RWPE2 (cell line): ENCODE measurements at regions not wholly inside any gene's neighbourhood (a gene's known extent, or its start where the extent isn't known, plus 50 kb on each side); places are given as distances from the start of the nearest gene placed in this dataset.

ENCODE experiments used
- ATAC-seq: fragments of 200-7000 bp; cut with Tn5 transposase; 3 replicates; pipeline ENCODE4 v1.9.1; 2021; ENCODE audit warnings: low read depth
- DNase-seq: peaks from one replicate; pipeline ENCODE4 v3.0.0-alpha.2; 2020; ENCODE audit warnings: low spot score
- H3K27ac ChIP-seq: fragments of 450-650 bp; 2 replicates; pipeline ENCODE4 v1.5.1; 2017; ENCODE audit warnings: mild to moderate bottlenecking; ENCODE audit not compliant: poor library complexity, severe bottlenecking
- H3K27me3 ChIP-seq: fragments of 250-450 bp; sonication (Bioruptor Pico); 2 replicates; pipeline ENCODE4 v1.5.1; 2021; ENCODE audit warnings: mild to moderate bottlenecking, moderate library complexity; ENCODE audit not compliant: insufficient read depth, poor library complexity, severe bottlenecking
- H3K36me3 ChIP-seq: fragments of 250-450 bp; sonication (Bioruptor Pico); 2 replicates; pipeline ENCODE4 v1.5.1; 2020; ENCODE audit warnings: low read depth, mild to moderate bottlenecking, moderate library complexity
- H3K4me1 ChIP-seq: fragments of 250-450 bp; sonication (Bioruptor Pico); 2 replicates; pipeline ENCODE4 v1.5.1; 2021; ENCODE audit warnings: mild to moderate bottlenecking, moderate library complexity; ENCODE audit not compliant: insufficient read depth, poor library complexity, severe bottlenecking
- H3K4me3 ChIP-seq: fragments of 250-450 bp; sonication (Bioruptor Pico); 2 replicates; pipeline ENCODE4 v1.5.1; 2021; ENCODE audit warnings: mild to moderate bottlenecking, moderate library complexity; ENCODE audit not compliant: severe bottlenecking
- H3K9me3 ChIP-seq: fragments of 250-450 bp; sonication (Bioruptor Pico); 2 replicates; pipeline ENCODE4 v1.5.1; 2021; ENCODE audit warnings: mild to moderate bottlenecking, moderate library complexity; ENCODE audit not compliant: severe bottlenecking
- TF ChIP-seq, protein P1 (sequence below): fragments of 450-650 bp; IDR thresholded peaks from one replicate; pipeline ENCODE4 v1.5.1; 2017; ENCODE audit warnings: mild to moderate bottlenecking, moderate library complexity; ENCODE audit not compliant: poor library complexity, severe bottlenecking

DNA sequence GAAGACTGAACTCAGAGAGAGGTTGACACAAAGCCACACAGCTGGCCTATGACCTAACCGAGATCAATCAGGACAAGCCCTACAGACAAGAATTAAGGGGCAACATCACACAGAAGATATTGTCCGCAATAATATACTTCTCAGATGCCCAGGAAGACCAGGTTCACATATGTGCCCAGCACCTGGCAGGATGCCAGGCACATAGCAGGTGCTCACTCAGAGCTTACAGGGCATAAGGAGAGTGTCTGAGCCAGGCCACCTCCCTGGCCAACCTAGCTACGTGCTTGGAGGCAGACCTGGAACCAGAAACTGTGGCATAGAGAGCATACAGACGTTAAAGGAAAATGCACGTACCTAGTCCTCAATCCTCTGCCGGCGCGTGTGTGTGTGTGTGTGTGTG lies 87.0 kb upstream of the LRFN2 start:
- Histone ChIP-seq H3K4me3 (no peak overlapping the region), H3K36me3 (no peaks in the 10 kb centered on the region), H3K4me1 (no peaks in the 10 kb centered on the region), H3K9me3 (no peaks in the 10 kb centered on the region), H3K27ac (no peak overlapping the region), H3K27me3 (no peaks in the 10 kb centered on the region)
- TF ChIP-seq, protein P1, sequence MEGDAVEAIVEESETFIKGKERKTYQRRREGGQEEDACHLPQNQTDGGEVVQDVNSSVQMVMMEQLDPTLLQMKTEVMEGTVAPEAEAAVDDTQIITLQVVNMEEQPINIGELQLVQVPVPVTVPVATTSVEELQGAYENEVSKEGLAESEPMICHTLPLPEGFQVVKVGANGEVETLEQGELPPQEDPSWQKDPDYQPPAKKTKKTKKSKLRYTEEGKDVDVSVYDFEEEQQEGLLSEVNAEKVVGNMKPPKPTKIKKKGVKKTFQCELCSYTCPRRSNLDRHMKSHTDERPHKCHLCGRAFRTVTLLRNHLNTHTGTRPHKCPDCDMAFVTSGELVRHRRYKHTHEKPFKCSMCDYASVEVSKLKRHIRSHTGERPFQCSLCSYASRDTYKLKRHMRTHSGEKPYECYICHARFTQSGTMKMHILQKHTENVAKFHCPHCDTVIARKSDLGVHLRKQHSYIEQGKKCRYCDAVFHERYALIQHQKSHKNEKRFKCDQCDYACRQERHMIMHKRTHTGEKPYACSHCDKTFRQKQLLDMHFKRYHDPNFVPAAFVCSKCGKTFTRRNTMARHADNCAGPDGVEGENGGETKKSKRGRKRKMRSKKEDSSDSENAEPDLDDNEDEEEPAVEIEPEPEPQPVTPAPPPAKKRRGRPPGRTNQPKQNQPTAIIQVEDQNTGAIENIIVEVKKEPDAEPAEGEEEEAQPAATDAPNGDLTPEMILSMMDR, result no peak
- no peak for DNase-seq
- ATAC-seq, result no peak

DNA sequence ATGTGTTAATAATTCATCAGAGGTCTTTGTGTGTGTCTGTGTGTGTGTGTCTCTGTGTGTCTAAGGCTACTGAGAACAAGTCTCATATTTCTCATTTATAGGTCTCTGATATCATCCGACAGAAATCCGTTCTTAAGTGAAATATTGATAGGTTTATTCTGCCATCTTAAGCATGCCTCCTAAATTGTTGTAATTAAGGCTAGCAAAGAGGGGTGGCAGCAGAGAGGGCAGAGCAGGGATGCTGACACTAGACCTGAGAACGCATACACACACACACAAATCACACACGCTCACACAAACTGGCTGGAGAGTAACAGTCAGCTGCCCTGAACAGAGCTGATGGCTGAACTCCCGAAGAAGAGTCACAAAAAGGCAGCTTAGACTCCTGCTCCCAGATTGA lies 84.9 kb upstream of the LRFN2 start:
- Histone ChIP-seq H3K27ac (no peak overlapping the region), H3K4me1 (no peaks in the 10 kb centered on the region), H3K4me3 (no peak overlapping the region), H3K9me3 (no peaks in the 10 kb centered on the region), H3K36me3 (no peaks in the 10 kb centered on the region), H3K27me3 (no peaks in the 10 kb centered on the region)
- TF ChIP-seq, protein P1, result no peak
- no peak for ATAC-seq
- DNase-seq, result no peak

- no peak overlapping the region for H3K27ac ChIP-seq
- ATAC-seq (no peak), DNase-seq (no peak)
- no peaks in the 10 kb centered on the region for H3K9me3 ChIP-seq
- no peaks in the 10 kb centered on the region for H3K27me3 ChIP-seq
- H3K4me1 ChIP-seq, result no peaks in the 10 kb centered on the region
- H3K4me3 ChIP-seq, result no peak overlapping the region
- TF ChIP-seq, protein P1, result no peak
- H3K36me3 ChIP-seq, result no peaks in the 10 kb centered on the region
These were observed 84.5 kb upstream of the LRFN2 start for GRCh38 chr6:40671694-40672050.

DNA sequence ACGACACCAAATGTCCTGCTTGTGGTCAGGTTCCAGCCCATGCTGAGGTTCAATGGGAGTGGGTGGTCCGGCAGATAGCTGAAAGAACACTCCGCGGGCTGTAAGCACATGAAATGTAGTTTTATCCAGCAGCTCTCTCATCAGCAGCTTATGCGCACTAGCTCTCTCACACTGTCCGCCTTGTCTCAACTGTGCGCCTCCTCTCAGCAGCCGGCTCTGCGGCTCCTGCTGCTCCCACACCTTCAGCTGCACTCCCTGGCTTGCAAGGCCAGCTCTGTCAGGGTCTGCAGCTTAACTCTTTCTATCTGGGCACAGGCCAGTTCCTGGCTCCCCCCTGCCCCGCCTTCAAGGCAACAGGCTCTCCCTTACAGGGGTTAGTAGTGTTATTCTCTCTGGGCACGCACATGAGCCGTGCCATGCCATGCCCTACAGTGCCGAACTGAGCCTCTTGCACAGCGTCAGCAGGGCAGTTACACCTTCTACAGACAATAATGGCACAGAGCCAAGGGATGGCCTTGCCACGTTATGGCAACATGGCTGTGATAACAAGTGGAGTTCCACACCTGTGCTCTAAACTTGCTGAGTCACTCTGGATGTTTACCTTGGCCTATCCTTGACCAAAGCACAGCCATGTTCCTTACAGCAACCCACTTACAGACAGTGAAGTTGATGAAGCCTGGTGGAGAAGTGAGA lies 84.0 kb upstream of the LRFN2 start:
- no peaks in the 10 kb centered on the region for H3K36me3 ChIP-seq
- no peaks in the 10 kb centered on the region for H3K4me1 ChIP-seq
- ATAC-seq (no peak; the same call in 2 of the 3 replicates), DNase-seq (no peak)
- H3K27me3 ChIP-seq, result no peaks in the 10 kb centered on the region
- no peak overlapping the region for H3K4me3 ChIP-seq
- no peak overlapping the region for H3K27ac ChIP-seq
- H3K9me3 ChIP-seq, result no peaks in the 10 kb centered on the region
- TF ChIP-seq, protein P1, result no peak

DNA sequence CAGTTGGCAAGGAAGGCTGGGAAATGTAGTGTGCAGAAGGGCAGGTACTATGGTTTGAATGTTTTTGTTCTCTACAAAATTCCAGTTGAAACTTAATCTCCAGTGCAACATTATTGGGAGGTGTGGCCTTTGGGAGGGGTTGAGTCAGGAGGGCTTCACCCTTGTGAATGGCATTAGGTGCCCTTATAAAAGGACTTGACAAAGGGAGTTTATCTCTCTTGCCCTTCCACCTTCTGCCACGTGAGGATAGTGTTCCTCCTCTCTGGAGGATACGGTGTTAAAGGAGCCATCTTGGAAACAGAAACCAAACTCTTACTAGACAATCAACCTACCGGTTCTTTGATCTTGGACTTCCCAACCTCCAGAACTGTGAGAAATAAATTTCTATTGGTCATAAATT lies 82.2 kb upstream of the LRFN2 start:
- ATAC-seq (no peak), DNase-seq (no peak)
- Histone ChIP-seq H3K4me1 (no peaks in the 10 kb centered on the region), H3K36me3 (no peaks in the 10 kb centered on the region), H3K9me3 (no peaks in the 10 kb centered on the region), H3K27me3 (no peaks in the 10 kb centered on the region), H3K27ac (no peak overlapping the region), H3K4me3 (no peak overlapping the region)
- TF ChIP-seq, protein P1, result no peak
